SK-N-SH (cell line): ENCODE measurements at regions not wholly inside any gene's neighbourhood (a gene's known extent, or its start where the extent isn't known, plus 50 kb on each side); places are given as distances from the start of the nearest gene placed in this dataset.

Experiments
- CTCF ChIA-PET: fragments of 300-600, 350-600 bp; formaldehyde crosslinking; extraction: SDS; loops from one replicate; lab custom pipeline; 2021; lab: Yijun Ruan, JAX
- POLR2A ChIA-PET: fragments of 350-600 bp; sonication (Branson Sonifier 250); formaldehyde crosslinking; extraction: SDS; loops from one replicate; lab custom pipeline; 2020; ENCODE audit warnings: antibody characterized with exemption, inconsistent platforms; lab: Yijun Ruan, JAX
- DNase-seq: peaks from one replicate; pipeline ENCODE4 v3.0.0; 2012
- H2AFZ ChIP-seq: fragments of 200-600 bp; sonication (generic); 2 replicates; pipeline ENCODE4 v1.8.1; 2016; ENCODE audit warnings: antibody characterized with exemption, mild to moderate bottlenecking, low read depth
- H3F3A ChIP-seq: fragments of 200-600 bp; sonication (generic); replicated peaks from 2 replicates; pipeline ENCODE3; 2016; ENCODE audit warnings: antibody characterized with exemption, mild to moderate bottlenecking; ENCODE audit not compliant: insufficient read depth
- H3K27ac ChIP-seq, 2 experiments: fragments of 200-500 bp in 1 of 2; fragments of 200-600 bp in 1 of 2; sonication (Bioruptor generic) in 1 of 2; sonication (generic), shearing (Covaris generic) in 1 of 2; 2 replicates each; pipeline versions ENCODE4 v1.5.1 to v1.6.1; 2014 to 2016; ENCODE audit warnings: low read depth in 2 of 2, inconsistent platforms in 1 of 2, low read length in 1 of 2, mild to moderate bottlenecking in 1 of 2, mixed read lengths in 1 of 2
- H3K27me3 ChIP-seq: fragments of 200-600 bp; sonication (generic), shearing (Covaris generic); 2 replicates; pipeline ENCODE4 v1.6.1; 2016; ENCODE audit warnings: mixed run types; ENCODE audit not compliant: insufficient read depth
- H3K36me3 ChIP-seq, 2 experiments: fragments of 200-500 bp in 1 of 2; fragments of 200-600 bp in 1 of 2; sonication (Bioruptor generic) in 1 of 2; sonication (generic) in 1 of 2; replicated peaks in 1 of 2; 2 replicates each; pipeline versions ENCODE3 to v1.5.1; 2014 to 2016; ENCODE audit warnings: low read length in 1 of 2, mild to moderate bottlenecking in 1 of 2; ENCODE audit not compliant: insufficient read depth in 2 of 2, control insufficient read depth in 1 of 2
- H3K4me1 ChIP-seq, 2 experiments: fragments of 200-500 bp in 1 of 2; fragments of 200-600 bp in 1 of 2; sonication (Bioruptor generic) in 1 of 2; sonication (generic), shearing (Covaris generic) in 1 of 2; 2 replicates each; pipeline versions ENCODE4 v1.5.1 to v1.6.1; 2014 to 2016; ENCODE audit warnings: low read depth in 1 of 2, low read length in 1 of 2, mixed run types in 1 of 2; ENCODE audit not compliant: insufficient read depth in 2 of 2, control insufficient read depth in 1 of 2
- H3K4me2 ChIP-seq: fragments of 200-600 bp; sonication (generic), shearing (Covaris generic); 2 replicates; pipeline ENCODE4 v1.6.1; 2017; ENCODE audit warnings: mixed run types
- H3K4me3 ChIP-seq, 2 experiments: fragments of 200-500 bp in 1 of 2; fragments of 200-600 bp in 1 of 2; sonication (Bioruptor generic) in 1 of 2; sonication (generic), shearing (Covaris generic) in 1 of 2; 2 replicates each; pipeline versions ENCODE4 v1.5.1 to v1.8.1; 2014 to 2016; ENCODE audit warnings: low read depth in 2 of 2, inconsistent platforms in 1 of 2, low read length in 1 of 2, mild to moderate bottlenecking in 1 of 2, mixed read lengths in 1 of 2, moderate library complexity in 1 of 2
- H3K79me2 ChIP-seq: fragments of 200-600 bp; sonication (generic); 2 replicates; pipeline ENCODE4 v1.8.1; 2017; ENCODE audit warnings: mild to moderate bottlenecking; ENCODE audit not compliant: insufficient read depth
- H3K9ac ChIP-seq: fragments of 200-600 bp; sonication (generic); 2 replicates; pipeline ENCODE4 v1.6.1; 2017; ENCODE audit warnings: mixed run types
- H3K9me2 ChIP-seq: fragments of 200-600 bp; sonication (generic); 2 replicates; pipeline ENCODE4 v1.6.1; 2017; ENCODE audit warnings: mixed run types
- H3K9me3 ChIP-seq: fragments of 200-600 bp; sonication (generic); 2 replicates; pipeline ENCODE4 v1.6.1; 2017; ENCODE audit warnings: mixed run types, mild to moderate bottlenecking, moderate library complexity
- H4K20me1 ChIP-seq: fragments of 200-600 bp; sonication (generic); 2 replicates; pipeline ENCODE4 v1.6.1; 2017; ENCODE audit warnings: mild to moderate bottlenecking, mixed run types; ENCODE audit not compliant: insufficient read depth
- CHD2 ChIP-seq: fragments of 150-350 bp; IDR thresholded peaks from 2 replicates; pipeline ENCODE4 v1.6.1; 2018; ENCODE audit warnings: low read length; ENCODE audit not compliant: partially characterized antibody
- ELF1 ChIP-seq: IDR thresholded peaks from 2 replicates; pipeline ENCODE4 v1.4.0; 2012
- EP300 ChIP-seq, 2 experiments: IDR thresholded peaks; 2 replicates each; pipeline versions ENCODE4 v1.4.0 to v1.6.1; 2012; ENCODE audit warnings: borderline replicate concordance in 1 of 2, low read depth in 1 of 2, low read length in 1 of 2
- EZH2phosphoT487 ChIP-seq: fragments of 200-600 bp; sonication (generic); IDR thresholded peaks from 2 replicates; pipeline ENCODE4 v1.6.1; 2017; ENCODE audit warnings: low read depth, mixed run types, mild to moderate bottlenecking, antibody characterized with exemption, moderate library complexity, borderline replicate concordance
- FOSL2 ChIP-seq: IDR thresholded peaks from 2 replicates; pipeline ENCODE4 v1.4.0; 2012; ENCODE audit warnings: low read depth, mild to moderate bottlenecking, moderate library complexity, borderline replicate concordance
- FOXM1 ChIP-seq: IDR thresholded peaks from 2 replicates; pipeline ENCODE4 v1.4.0; 2012; ENCODE audit warnings: low read depth, mild to moderate bottlenecking
- JUND ChIP-seq: IDR thresholded peaks from 2 replicates; pipeline ENCODE4 v1.4.0; 2012
- MXI1 ChIP-seq: IDR thresholded peaks from 2 replicates; pipeline ENCODE4 v1.6.1; 2012; ENCODE audit warnings: mild to moderate bottlenecking, low read depth, low read length, improper control_type of control experiment
- POLR2AphosphoS5 ChIP-seq: IDR thresholded peaks from 2 replicates; pipeline ENCODE4 v1.6.1; 2012; ENCODE audit warnings: low read depth, low read length
- RCOR1 ChIP-seq: fragments of 150-350 bp; IDR thresholded peaks from 2 replicates; pipeline ENCODE4 v1.6.1; 2017; ENCODE audit warnings: antibody characterized with exemption, low read length
- RFX5 ChIP-seq: IDR thresholded peaks from 2 replicates; pipeline ENCODE4 v1.6.1; 2012; ENCODE audit warnings: mild to moderate bottlenecking, improper control_type of control experiment, low read length
- SMC3 ChIP-seq: IDR thresholded peaks from 2 replicates; pipeline ENCODE4 v1.6.1; 2012; ENCODE audit warnings: low read depth, low read length, improper control_type of control experiment
- TCF12 ChIP-seq: IDR thresholded peaks from 2 replicates; pipeline ENCODE4 v1.4.0; 2012
- TEAD4 ChIP-seq: IDR thresholded peaks from 2 replicates; pipeline ENCODE4 v1.4.0; 2012; ENCODE audit warnings: mild to moderate bottlenecking, borderline replicate concordance; ENCODE audit not compliant: insufficient read depth
- YY1 ChIP-seq: IDR thresholded peaks from 2 replicates; pipeline ENCODE4 v1.4.0; 2012; ENCODE audit warnings: low read depth, mild to moderate bottlenecking
- WGBS: methylation state at CpG from one replicate; pipeline ENCODE4 v1.1.6; 2017; ENCODE audit warnings: low lambda C conversion rate; 5-methylcytosine and 5-hydroxymethylcytosine counted together
- TF ChIP-seq, protein P1 (sequence below): IDR thresholded peaks from 2 replicates; pipeline ENCODE4; 2012
- TF ChIP-seq, protein P2 (sequence below): fragments of 150-350 bp; IDR thresholded peaks from 2 replicates; pipeline ENCODE4 v1.6.1; 2016; ENCODE audit warnings: mild to moderate bottlenecking, low read depth, low read length

DNA sequence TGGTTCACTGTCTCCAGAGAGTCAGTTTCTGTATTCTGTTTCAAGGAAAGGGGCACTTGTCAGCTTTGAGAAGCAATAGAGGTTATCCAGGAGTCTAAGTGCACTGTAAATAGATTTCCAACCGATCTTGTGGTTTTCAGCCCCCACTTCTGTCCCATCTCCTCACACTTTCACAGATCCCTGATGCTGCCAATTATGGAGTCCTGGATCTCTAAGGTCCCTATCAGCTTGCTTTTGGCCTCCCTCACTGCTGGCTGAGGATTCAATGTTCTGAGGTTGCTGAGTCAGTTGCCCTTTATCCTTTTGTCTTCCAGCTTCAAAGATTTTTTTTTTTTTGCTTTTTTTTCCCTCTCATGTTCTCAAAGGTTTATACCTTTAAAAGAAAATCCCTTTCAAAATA, 98.4 kb downstream of the DIRAS3 start:
- no peaks in the 10 kb centered on the region for H3K79me2 ChIP-seq
- no peaks in the 10 kb centered on the region for H3K9me2 ChIP-seq
- no peak overlapping the region for H3K4me3 ChIP-seq
- H3K4me2 ChIP-seq, result no peak overlapping the region
- WGBS, result 43% methylated on average over 1 of the region's 1 CpG
- H3K27ac ChIP-seq, result no peak overlapping the region
- H3F3A ChIP-seq, result peaks cover 11% of the 10 kb centered on the region
- no peaks in the 10 kb centered on the region for H3K36me3 ChIP-seq
- H4K20me1 ChIP-seq, result no peaks in the 10 kb centered on the region
- peaks cover 8 to 9% of the 10 kb centered on the region in 2 experiments; a peak in 3 of 4 replicates for H3K4me1 ChIP-seq
- POLR2A ChIA-PET, result interaction anchor here (0.6 kb wide), 1 partner anchor 1673 kb away, joined by 3 read pairs; no protein-coding TSS in a partner anchor
- TF ChIP-seq TCF12 (peak; percentile 6; the same call in 1 of the 2 replicates), CHD2 (no peak)
- TF ChIP-seq, all 33 proteins: peak for 1
- no peak for DNase-seq
- CTCF ChIA-PET, result interaction anchor here (0.8 kb wide), 1 partner anchor 98 kb away, joined by 3 read pairs; no protein-coding TSS in a partner anchor
- no peak overlapping the region for H3K9ac ChIP-seq
- no peaks in the 10 kb centered on the region for H3K9me3 ChIP-seq
- no peak overlapping the region for H2AFZ ChIP-seq
- no peaks in the 10 kb centered on the region for H3K27me3 ChIP-seq

- POLR2A ChIA-PET, result no interaction called here
- no peaks in the 10 kb centered on the region for H3K9me2 ChIP-seq
- no peak overlapping the region for H3K4me2 ChIP-seq
- H3K79me2 ChIP-seq, result no peaks in the 10 kb centered on the region
- peaks cover 11% of the 10 kb centered on the region for H3F3A ChIP-seq
- DNase-seq, result no peak
- H3K4me1 ChIP-seq, result peaks cover 9 to 13% of the 10 kb centered on the region in 2 experiments; a peak in 3 of 4 replicates
- no peaks in the 10 kb centered on the region for H4K20me1 ChIP-seq
- H3K9ac ChIP-seq, result no peak overlapping the region
- no peak for TF ChIP-seq SMC3
- no peak overlapping the region for H3K4me3 ChIP-seq
- H3K27me3 ChIP-seq, result no peaks in the 10 kb centered on the region
- H2AFZ ChIP-seq, result no peak overlapping the region
- no peak overlapping the region for H3K27ac ChIP-seq
- H3K36me3 ChIP-seq, result no peaks in the 10 kb centered on the region
- no peaks in the 10 kb centered on the region for H3K9me3 ChIP-seq
- CTCF ChIA-PET, result no interaction called here
- WGBS, result 96% methylated on average over 1 of the region's 1 CpG
These were observed 99.4 kb downstream of the DIRAS3 start for GRCh38 chr1:67951014-67951413.

DNA sequence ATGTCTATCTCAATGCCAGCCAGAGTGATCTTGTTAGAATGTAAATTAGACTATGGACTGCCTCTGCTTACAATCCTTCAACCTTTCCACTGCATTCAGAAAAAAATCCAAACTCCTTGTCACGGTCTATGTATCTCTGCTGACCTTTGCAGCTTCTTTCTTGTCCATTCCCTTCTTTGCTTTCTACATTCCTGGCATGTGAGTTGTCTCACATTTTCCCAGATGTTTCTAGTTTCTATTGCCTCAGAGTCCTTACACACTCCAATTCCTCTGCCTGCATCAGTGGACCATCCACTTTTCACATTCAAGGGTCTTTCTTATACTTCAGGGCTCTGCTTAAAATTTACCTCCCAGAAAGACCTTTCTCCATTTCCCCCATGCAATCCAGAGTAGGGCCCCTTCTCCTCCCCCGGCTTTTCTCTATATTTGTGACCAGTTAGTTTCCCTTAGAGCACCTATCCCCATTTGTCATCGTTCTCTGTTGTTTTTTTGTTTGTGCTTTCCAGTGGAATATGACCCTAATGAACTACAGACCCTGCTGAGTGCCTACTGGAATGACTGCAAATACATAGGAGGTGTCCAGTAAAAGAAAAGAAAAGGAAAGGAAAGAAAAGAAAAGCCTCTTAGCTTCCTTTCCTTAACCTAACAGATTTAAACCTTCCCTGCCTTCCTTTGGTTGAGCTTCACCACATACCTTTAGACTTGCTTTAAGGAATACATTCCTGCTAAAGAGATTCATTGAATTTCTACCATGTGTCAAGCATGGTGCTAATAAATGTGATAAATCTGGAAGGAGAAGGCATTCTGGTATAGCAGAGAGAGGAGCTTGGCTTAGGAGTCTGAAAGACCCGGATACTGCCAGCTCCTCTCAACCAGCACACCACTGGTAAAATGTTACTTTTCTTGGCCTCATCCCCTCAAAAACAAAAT, 102.0 kb downstream of the DIRAS3 start:
- Histone ChIP-seq H3K4me1 (peaks cover 14 to 20% of the 10 kb centered on the region in 2 experiments), H3F3A (peaks cover 11% of the 10 kb centered on the region), H3K9me3 (no peaks in the 10 kb centered on the region), H3K9me2 (no peaks in the 10 kb centered on the region), H3K4me3 (no peak overlapping the region), H3K27me3 (no peaks in the 10 kb centered on the region), H3K36me3 (no peaks in the 10 kb centered on the region), H3K79me2 (no peaks in the 10 kb centered on the region; the same call in 1 of the 2 replicates), H4K20me1 (no peaks in the 10 kb centered on the region), H2AFZ (no peak overlapping the region; the same call in 1 of the 2 replicates), H3K27ac (peak overlapping the region; percentile 54 to 77), H3K9ac (no peak overlapping the region), H3K4me2 (peak overlapping the region; percentile 29; the same call in 1 of the 2 replicates)
- ChIA-PET POLR2A (no interaction called here), CTCF (no interaction called here)
- DNase-seq, result no peak
- WGBS, result 67% methylated on average over 4 of the region's 4 CpGs
- peak; percentile 85 for TF ChIP-seq TCF12
- no peak for TF ChIP-seq MXI1
- peak; percentile 54; the same call in 1 of the 2 replicates for TF ChIP-seq FOSL2
- TF ChIP-seq YY1, result no peak
- TF ChIP-seq RFX5, result no peak
- TF ChIP-seq EP300 (IDR thresholded peaks at IDR 0.05; ENCODE audit: borderline replicate concordance in 1 of 2, low read depth in 1 of 2, low read length in 1 of 2), result peak in 1 of 2 experiments; percentile 13; a peak in 1 of 4 replicates
- TF ChIP-seq, protein P1, sequence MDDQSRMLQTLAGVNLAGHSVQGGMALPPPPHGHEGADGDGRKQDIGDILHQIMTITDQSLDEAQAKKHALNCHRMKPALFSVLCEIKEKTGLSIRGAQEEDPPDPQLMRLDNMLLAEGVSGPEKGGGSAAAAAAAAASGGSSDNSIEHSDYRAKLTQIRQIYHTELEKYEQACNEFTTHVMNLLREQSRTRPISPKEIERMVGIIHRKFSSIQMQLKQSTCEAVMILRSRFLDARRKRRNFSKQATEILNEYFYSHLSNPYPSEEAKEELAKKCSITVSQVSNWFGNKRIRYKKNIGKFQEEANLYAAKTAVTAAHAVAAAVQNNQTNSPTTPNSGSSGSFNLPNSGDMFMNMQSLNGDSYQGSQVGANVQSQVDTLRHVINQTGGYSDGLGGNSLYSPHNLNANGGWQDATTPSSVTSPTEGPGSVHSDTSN, result peak; percentile 16; the same call in 1 of the 2 replicates
- TF ChIP-seq EZH2phosphoT487, result no peak
- TF ChIP-seq ELF1, result no peak
- no peak for TF ChIP-seq CHD2
- no peak for TF ChIP-seq RCOR1
- no peak for TF ChIP-seq POLR2AphosphoS5
- TF ChIP-seq, protein P2, sequence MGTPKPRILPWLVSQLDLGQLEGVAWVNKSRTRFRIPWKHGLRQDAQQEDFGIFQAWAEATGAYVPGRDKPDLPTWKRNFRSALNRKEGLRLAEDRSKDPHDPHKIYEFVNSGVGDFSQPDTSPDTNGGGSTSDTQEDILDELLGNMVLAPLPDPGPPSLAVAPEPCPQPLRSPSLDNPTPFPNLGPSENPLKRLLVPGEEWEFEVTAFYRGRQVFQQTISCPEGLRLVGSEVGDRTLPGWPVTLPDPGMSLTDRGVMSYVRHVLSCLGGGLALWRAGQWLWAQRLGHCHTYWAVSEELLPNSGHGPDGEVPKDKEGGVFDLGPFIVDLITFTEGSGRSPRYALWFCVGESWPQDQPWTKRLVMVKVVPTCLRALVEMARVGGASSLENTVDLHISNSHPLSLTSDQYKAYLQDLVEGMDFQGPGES, result no peak
- TF ChIP-seq FOXM1, result no peak
- peak; percentile 43; the same call in 1 of the 2 replicates for TF ChIP-seq JUND
- no peak for TF ChIP-seq TEAD4
